AG10803 (cell line): ENCODE measurements at regions not wholly inside any gene's neighbourhood (a gene's known extent, or its start where the extent isn't known, plus 50 kb on each side); places are given as distances from the start of the nearest gene placed in this dataset.
A peak's percentile ranks its signal among the peaks of the same experiment; 100 is the strongest.

Source experiments
- DNase-seq: peaks from one replicate; pipeline ENCODE4 v3.0.0; 2010; ENCODE audit warnings: low read depth
- H3K4me3 ChIP-seq: 2 replicates; pipeline ENCODE4 v1.5.1; 2011; ENCODE audit warnings: mild to moderate bottlenecking, low read length, control low read depth
- CTCF ChIP-seq: conservative IDR thresholded peaks from 2 replicates; pipeline ENCODE4 v1.5.1; 2011; ENCODE audit warnings: mild to moderate bottlenecking, low read length, control low read depth, inconsistent platforms

GRCh38 chr11:109317726-109318125 is 104.3 kb upstream of the C11orf87 start:
- DNase-seq = no peak
- H3K4me3 ChIP-seq = no peak overlapping the region
- TF ChIP-seq CTCF = no peak

- DNase-seq = peak; percentile 59
- TF ChIP-seq CTCF = no peak
- H3K4me3 ChIP-seq = no peak overlapping the region
Observed at GRCh38 chr11:109320595-109320994, 101.4 kb upstream of the C11orf87 start.

- no peak for DNase-seq
- TF ChIP-seq CTCF = no peak
- H3K4me3 ChIP-seq = no peak overlapping the region
Observed at GRCh38 chr11:109326781-109327180, 95.2 kb upstream of the C11orf87 start.

GRCh38 chr11:109329716-109330115 is 92.3 kb upstream of the C11orf87 start:
- no peak for DNase-seq
- TF ChIP-seq CTCF = no peak

GRCh38 chr11:109338131-109338530 is 83.9 kb upstream of the C11orf87 start:
- H3K4me3 ChIP-seq = no peak overlapping the region
- peak; percentile 3 for DNase-seq
- TF ChIP-seq CTCF = no peak

More at GRCh38 chr11:109329716-109330115, 92.3 kb upstream of the C11orf87 start:
- no peak overlapping the region for H3K4me3 ChIP-seq

DNA sequence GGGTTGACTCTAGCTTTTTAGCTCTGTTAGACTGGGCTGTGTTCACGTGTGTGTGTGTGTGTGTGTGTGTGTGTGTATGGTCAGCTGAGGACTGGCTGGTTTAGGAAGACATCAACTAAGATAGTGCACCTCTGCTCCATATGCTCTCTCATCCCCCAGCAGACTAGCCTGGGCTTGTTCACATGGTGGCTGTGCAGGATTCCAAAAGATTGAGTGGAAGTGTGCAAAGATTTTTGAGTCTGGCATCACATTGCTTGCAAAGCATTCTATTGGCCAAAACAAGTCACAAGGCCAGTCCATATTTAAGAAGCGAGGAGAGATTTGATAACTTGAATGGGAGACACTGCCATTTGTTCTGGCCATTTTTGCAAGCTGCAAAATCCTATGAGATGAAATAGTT is 79.7 kb upstream of the C11orf87 start:
- DNase-seq = no peak
- H3K4me3 ChIP-seq = no peak overlapping the region
- TF ChIP-seq CTCF = no peak

- no peak overlapping the region for H3K4me3 ChIP-seq
- TF ChIP-seq CTCF = no peak
- DNase-seq = no peak
Observed at GRCh38 chr11:109343242-109343641, 78.7 kb upstream of the C11orf87 start.
